ENCODE measurements at regions not wholly inside any gene's neighbourhood (a gene's known extent, or its start where the extent isn't known, plus 50 kb on each side); places are given as distances from the start of the nearest gene placed in this dataset.

GRCh38 chr21:32089766-32090165 lies 189.1 kb downstream of the MIS18A start:
- H2BK20ac ChIP-seq (ENCODE audit: low read depth, low read length, poor library complexity, severe bottlenecking) = no peak overlapping the region
- no peak overlapping the region for H3K4ac ChIP-seq (ENCODE audit: low read depth, low read length)
- H3K27ac ChIP-seq (ENCODE audit: insufficient read length, low read depth, low read length) = no peak overlapping the region
- no peak overlapping the region for H2AFZ ChIP-seq (ENCODE audit: low read length)
- H3K4me2 ChIP-seq (ENCODE audit: insufficient read depth, insufficient read length, low read length) = no peak overlapping the region
- H4K91ac ChIP-seq (ENCODE audit: insufficient read length, low read depth, low read length) = no peak overlapping the region
- H2BK15ac ChIP-seq (ENCODE audit: low read depth, low read length) = no peak overlapping the region
- no peaks in the 10 kb centered on the region for H3K23me2 ChIP-seq (ENCODE audit: insufficient read length, low read depth, low read length, poor library complexity, severe bottlenecking)
- no peak overlapping the region for H4K8ac ChIP-seq (replicated peaks; ENCODE audit: insufficient read length, low read depth, low read length)
- H3K23ac ChIP-seq (ENCODE audit: insufficient read length, low read depth, low read length) = no peak overlapping the region
- no peaks in the 10 kb centered on the region for H4K20me1 ChIP-seq (ENCODE audit: control insufficient read depth, insufficient read depth, insufficient read length)
- H2BK12ac ChIP-seq (ENCODE audit: insufficient read length, low read depth, low read length) = no peak overlapping the region
- no peak overlapping the region for H3K18ac ChIP-seq (ENCODE audit: insufficient read length, low read depth, low read length)
- peaks cover 0 to 6% (median 3%) of the 10 kb centered on the region in 3 experiments; a peak in 2 of 7 replicates for H3K36me3 Mint-ChIP-seq (ENCODE audit: insufficient read depth in 1 of 3, low read depth in 3 of 3)
- H2BK5ac ChIP-seq (ENCODE audit: insufficient read length, low read length) = no peak overlapping the region
- H2AK5ac ChIP-seq (ENCODE audit: insufficient read length, low read length) = no peak overlapping the region
- H2BK120ac ChIP-seq (ENCODE audit: low read depth, low read length, poor library complexity, severe bottlenecking) = no peak overlapping the region
- TF ChIP-seq CTCF (conservative IDR thresholded peaks at IDR 0.05) = no peak
- no peak overlapping the region for H3T11ph ChIP-seq (ENCODE audit: low read length)
- no peak overlapping the region for H3K27ac Mint-ChIP-seq
- WGBS (ENCODE audit: extremely low coverage, insufficient read length, low lambda C conversion rate) = no CpG with 5 or more reads among the region's 2 CpGs
- H3K4me1 ChIP-seq (ENCODE audit: insufficient read depth, low read length) = no peaks in the 10 kb centered on the region
- H3K9ac ChIP-seq (ENCODE audit: extremely low read depth, insufficient read length, low read length) = no peak overlapping the region
- no peak overlapping the region for H4K5ac ChIP-seq (ENCODE audit: insufficient read length, low read depth, low read length)
- H3K4me3 Mint-ChIP-seq = no peak overlapping the region
- H3K56ac ChIP-seq (ENCODE audit: insufficient read length, low read depth, low read length) = no peak overlapping the region
- peaks cover 11% of the 10 kb centered on the region for H3K27me3 Mint-ChIP-seq (ENCODE audit: low read depth)
- H3K14ac ChIP-seq (ENCODE audit: insufficient read depth, low read length) = no peak overlapping the region
- H3K9me3 ChIP-seq (ENCODE audit: control insufficient read depth, low read depth, low read length) = no peaks in the 10 kb centered on the region
- no peaks in the 10 kb centered on the region; a peak in 1 of 4 replicates for H3K4me1 Mint-ChIP-seq
- peaks cover 5% of the 10 kb centered on the region in 2 experiments for H3K9me3 Mint-ChIP-seq
- DNase-seq = no peak
- H3K79me2 ChIP-seq (ENCODE audit: insufficient read depth, low read length) = no peaks in the 10 kb centered on the region
- H3K27me3 ChIP-seq (ENCODE audit: insufficient read depth, low read length) = no peaks in the 10 kb centered on the region
- H3K79me1 ChIP-seq (ENCODE audit: insufficient read depth, low read depth, low read length, poor library complexity, severe bottlenecking) = no peaks in the 10 kb centered on the region
